Neural cell (in vitro differentiated cells): ENCODE measurements at regions not wholly inside any gene's neighbourhood (a gene's known extent, or its start where the extent isn't known, plus 50 kb on each side); places are given as distances from the start of the nearest gene placed in this dataset.

ENCODE experiments used
- H2AFZ ChIP-seq: fragments of 200-600, 300-800 bp; sonication (generic), shearing (Covaris generic); 2 replicates; pipeline ENCODE4 v1.6.0; 2014; ENCODE audit warnings: low read depth, mild to moderate bottlenecking, antibody characterized with exemption, low read length, moderate library complexity
- H3F3A ChIP-seq: fragments of 200-600 bp; shearing (Covaris generic); 2 replicates; pipeline ENCODE4 v1.6.1; 2016; ENCODE audit warnings: mild to moderate bottlenecking, moderate library complexity, mixed read lengths, antibody characterized with exemption, low read length; ENCODE audit not compliant: insufficient read depth, poor library complexity, severe bottlenecking
- H3K27ac ChIP-seq: fragments of 200-600, 300-800 bp; sonication (generic), shearing (Covaris generic); 2 replicates; pipeline ENCODE4 v1.5.1; 2014; ENCODE audit warnings: mild to moderate bottlenecking, low read length, moderate library complexity
- H3K27me3 ChIP-seq: fragments of 300-800, 200-600 bp; sonication (generic), shearing (Covaris generic); 2 replicates; pipeline ENCODE4 v1.6.0; 2014; ENCODE audit warnings: mild to moderate bottlenecking, low read depth, low read length, moderate library complexity; ENCODE audit not compliant: insufficient read depth
- H3K36me3 ChIP-seq: fragments of 300-800, 200-600 bp; sonication (generic), shearing (Covaris generic); 2 replicates; pipeline ENCODE4 v1.5.1; 2014; ENCODE audit warnings: mild to moderate bottlenecking, antibody characterized with exemption, low read length, moderate library complexity; ENCODE audit not compliant: insufficient read depth
- H3K4me2 ChIP-seq: fragments of 300-800, 200-600 bp; sonication (generic), shearing (Covaris generic); 2 replicates; pipeline ENCODE4 v1.6.0; 2014; ENCODE audit warnings: mild to moderate bottlenecking, low read length
- H3K4me3 ChIP-seq: fragments of 300-800, 200-600 bp; sonication (generic), shearing (Covaris generic); 2 replicates; pipeline ENCODE4 v1.5.1; 2014; ENCODE audit warnings: mild to moderate bottlenecking, low read length, moderate library complexity
- H3K79me2 ChIP-seq: fragments of 200-600 bp; shearing (Covaris generic); replicated peaks from 2 replicates; pipeline ENCODE4 v1.6.0; 2014; ENCODE audit warnings: mild to moderate bottlenecking, low read length, moderate library complexity; ENCODE audit not compliant: insufficient read depth
- H3K9ac ChIP-seq: fragments of 300-800, 200-600 bp; sonication (generic), shearing (Covaris generic); 2 replicates; pipeline ENCODE4 v1.6.1; 2016; ENCODE audit warnings: mild to moderate bottlenecking, low read length, mixed read lengths
- H3K9me2 ChIP-seq: fragments of 200-600 bp; shearing (Covaris generic); 2 replicates; pipeline ENCODE4 v1.6.1; 2016; ENCODE audit warnings: mild to moderate bottlenecking, low read length, mixed read lengths; ENCODE audit not compliant: insufficient read depth
- H3K9me3 ChIP-seq: fragments of 200-600, 300-800 bp; sonication (generic), shearing (Covaris generic); 2 replicates; pipeline ENCODE4 v1.6.1; 2016; ENCODE audit warnings: mild to moderate bottlenecking, mixed run types, low read length, moderate library complexity, mixed read lengths
- H4K20me1 ChIP-seq: fragments of 200-600 bp; shearing (Covaris generic); 2 replicates; pipeline ENCODE4 v1.6.1; 2016; ENCODE audit warnings: mild to moderate bottlenecking, mixed run types; ENCODE audit not compliant: insufficient read depth
- EP300 ChIP-seq: fragments of 450-650 bp; conservative IDR thresholded peaks from 2 replicates; pipeline ENCODE4 v1.6.1; 2014; ENCODE audit warnings: antibody characterized with exemption, mild to moderate bottlenecking, moderate library complexity; ENCODE audit not compliant: poor library complexity, severe bottlenecking
- EZH2 ChIP-seq: fragments of 200-600, 300-800 bp; shearing (Covaris generic), sonication (generic); IDR thresholded peaks from 2 replicates; pipeline ENCODE4 v1.6.1; 2014; ENCODE audit warnings: antibody characterized with exemption, low read length, borderline replicate concordance, mild to moderate bottlenecking; ENCODE audit not compliant: insufficient read depth, poor library complexity, severe bottlenecking
- MXI1 ChIP-seq: fragments of 450-650 bp; conservative IDR thresholded peaks from 2 replicates; pipeline ENCODE4 v1.6.1; 2014; ENCODE audit warnings: antibody characterized with exemption, mild to moderate bottlenecking; ENCODE audit not compliant: poor library complexity, severe bottlenecking
- POLR2AphosphoS5 ChIP-seq: IDR thresholded peaks from 2 replicates; pipeline ENCODE4 v1.6.1; 2012
- RAD21 ChIP-seq: fragments of 450-650 bp; conservative IDR thresholded peaks from 2 replicates; pipeline ENCODE4 v1.6.1; 2014; ENCODE audit warnings: antibody characterized with exemption, mild to moderate bottlenecking, moderate library complexity
- REST ChIP-seq: IDR thresholded peaks from 2 replicates; pipeline ENCODE4 v1.6.1; 2012; ENCODE audit warnings: borderline replicate concordance
- SMC3 ChIP-seq: fragments of 450-650 bp; conservative IDR thresholded peaks from 2 replicates; pipeline ENCODE4 v1.6.1; 2014; ENCODE audit warnings: antibody characterized with exemption, mild to moderate bottlenecking, moderate library complexity; ENCODE audit not compliant: poor library complexity
- TAF1 ChIP-seq: IDR thresholded peaks from 2 replicates; pipeline ENCODE4 v1.6.1; 2012; ENCODE audit warnings: low read depth
- TF ChIP-seq, protein P1 (sequence below): fragments of 450-650 bp; IDR thresholded peaks from 2 replicates; pipeline ENCODE4 v1.5.1; 2014; ENCODE audit warnings: antibody characterized with exemption, mild to moderate bottlenecking, moderate library complexity; ENCODE audit not compliant: poor library complexity, severe bottlenecking

DNA sequence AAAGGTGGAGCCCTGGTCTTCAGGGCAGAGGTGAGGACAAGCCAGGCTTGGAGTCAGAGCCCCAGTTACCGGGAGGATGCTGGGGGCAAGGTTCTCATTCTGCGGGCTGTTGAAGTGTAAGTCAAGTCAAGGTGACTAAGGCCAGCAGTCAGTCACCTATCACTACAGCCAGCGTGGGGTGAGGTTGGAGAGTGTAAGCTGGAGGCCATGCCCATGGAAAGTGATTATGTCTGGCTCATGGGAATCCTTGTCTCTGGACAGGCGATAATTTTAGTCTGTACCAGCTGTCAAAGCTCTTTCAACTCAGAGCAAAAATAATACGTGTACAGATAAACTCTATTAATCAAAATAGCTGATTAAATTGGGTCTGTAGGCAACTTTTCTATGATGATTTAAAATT is 143.1 kb downstream of the NR2F2 start:
- no peak overlapping the region for H3K27ac ChIP-seq
- no peak overlapping the region for H3K4me3 ChIP-seq
- TF ChIP-seq EZH2 (no peak), TAF1 (no peak), MXI1 (no peak)
- no peaks in the 10 kb centered on the region for H3F3A ChIP-seq
- no peak overlapping the region for H3K9ac ChIP-seq
- no peaks in the 10 kb centered on the region for H4K20me1 ChIP-seq
- H3K9me2 ChIP-seq = no peaks in the 10 kb centered on the region
- no peak overlapping the region for H2AFZ ChIP-seq
- H3K27me3 ChIP-seq = no peaks in the 10 kb centered on the region
- H3K79me2 ChIP-seq = no peaks in the 10 kb centered on the region
- no peaks in the 10 kb centered on the region for H3K36me3 ChIP-seq
- no peaks in the 10 kb centered on the region for H3K9me3 ChIP-seq
- no peak overlapping the region for H3K4me2 ChIP-seq

- no peaks in the 10 kb centered on the region for H3K27me3 ChIP-seq
- no peaks in the 10 kb centered on the region for H4K20me1 ChIP-seq
- H3K4me3 ChIP-seq = no peak overlapping the region
- no peak overlapping the region for H3K9ac ChIP-seq
- H3K9me3 ChIP-seq = no peaks in the 10 kb centered on the region
- no peaks in the 10 kb centered on the region for H3K36me3 ChIP-seq
- H3K4me2 ChIP-seq = no peak overlapping the region
- H2AFZ ChIP-seq = no peak overlapping the region
- no peaks in the 10 kb centered on the region for H3F3A ChIP-seq
- no peaks in the 10 kb centered on the region for H3K9me2 ChIP-seq
- no peak overlapping the region for H3K27ac ChIP-seq
- no peak for TF ChIP-seq SMC3
- no peak for TF ChIP-seq EZH2
- no peak for TF ChIP-seq POLR2AphosphoS5
- no peak for TF ChIP-seq TAF1
- TF ChIP-seq, protein P1, sequence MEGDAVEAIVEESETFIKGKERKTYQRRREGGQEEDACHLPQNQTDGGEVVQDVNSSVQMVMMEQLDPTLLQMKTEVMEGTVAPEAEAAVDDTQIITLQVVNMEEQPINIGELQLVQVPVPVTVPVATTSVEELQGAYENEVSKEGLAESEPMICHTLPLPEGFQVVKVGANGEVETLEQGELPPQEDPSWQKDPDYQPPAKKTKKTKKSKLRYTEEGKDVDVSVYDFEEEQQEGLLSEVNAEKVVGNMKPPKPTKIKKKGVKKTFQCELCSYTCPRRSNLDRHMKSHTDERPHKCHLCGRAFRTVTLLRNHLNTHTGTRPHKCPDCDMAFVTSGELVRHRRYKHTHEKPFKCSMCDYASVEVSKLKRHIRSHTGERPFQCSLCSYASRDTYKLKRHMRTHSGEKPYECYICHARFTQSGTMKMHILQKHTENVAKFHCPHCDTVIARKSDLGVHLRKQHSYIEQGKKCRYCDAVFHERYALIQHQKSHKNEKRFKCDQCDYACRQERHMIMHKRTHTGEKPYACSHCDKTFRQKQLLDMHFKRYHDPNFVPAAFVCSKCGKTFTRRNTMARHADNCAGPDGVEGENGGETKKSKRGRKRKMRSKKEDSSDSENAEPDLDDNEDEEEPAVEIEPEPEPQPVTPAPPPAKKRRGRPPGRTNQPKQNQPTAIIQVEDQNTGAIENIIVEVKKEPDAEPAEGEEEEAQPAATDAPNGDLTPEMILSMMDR = no peak
- TF ChIP-seq RAD21 = no peak
- TF ChIP-seq MXI1 = no peak
- TF ChIP-seq REST = no peak
- no peaks in the 10 kb centered on the region for H3K79me2 ChIP-seq
Measured at GRCh38 chr15:96474231-96474664, 143.7 kb downstream of the NR2F2 start.

GRCh38 chr15:96477227-96477626 is 146.7 kb downstream of the NR2F2 start:
- H3K4me2 ChIP-seq = no peak overlapping the region
- no peaks in the 10 kb centered on the region for H3F3A ChIP-seq
- no peak overlapping the region for H3K4me3 ChIP-seq
- no peaks in the 10 kb centered on the region for H4K20me1 ChIP-seq
- no peaks in the 10 kb centered on the region for H3K9me2 ChIP-seq
- H3K9me3 ChIP-seq = no peaks in the 10 kb centered on the region
- no peaks in the 10 kb centered on the region for H3K27me3 ChIP-seq
- H3K36me3 ChIP-seq = no peaks in the 10 kb centered on the region
- no peak overlapping the region for H3K9ac ChIP-seq
- H3K27ac ChIP-seq = no peak overlapping the region
- H3K79me2 ChIP-seq = no peaks in the 10 kb centered on the region
- TF ChIP-seq REST (no peak), TAF1 (no peak), RAD21 (no peak), MXI1 (no peak), POLR2AphosphoS5 (no peak), SMC3 (no peak), EP300 (no peak), EZH2 (no peak)
- TF ChIP-seq, protein P1 = no peak
- H2AFZ ChIP-seq = no peak overlapping the region
